T-helper 1 cell (primary cell): ENCODE measurements at regions not wholly inside any gene's neighbourhood (a gene's known extent, or its start where the extent isn't known, plus 50 kb on each side); places are given as distances from the start of the nearest gene placed in this dataset.

Experiments used
- DNase-seq, 5 donors: peaks; one replicate each; pipeline ENCODE4 v3.0.0-alpha.2; 2012 to 2020

GRCh38 chr10:21196822-21197395 is 299.8 kb upstream of the NEBL start:
- no peak for DNase-seq

- DNase-seq, result no peak
Observed at GRCh38 chr10:21195252-21195651, 298.1 kb upstream of the NEBL start.

GRCh38 chr10:21194510-21194993 is 297.4 kb upstream of the NEBL start:
- DNase-seq, result no peak

GRCh38 chr10:21193196-21193595 is 296.1 kb upstream of the NEBL start:
- no peak for DNase-seq

- DNase-seq, result no peak
Observed at GRCh38 chr10:21191512-21191911, 294.4 kb upstream of the NEBL start.

- DNase-seq, result no peak
Observed at GRCh38 chr10:21184984-21185383, 287.9 kb upstream of the NEBL start.

GRCh38 chr10:21184216-21184615 is 287.1 kb upstream of the NEBL start:
- no peak for DNase-seq

GRCh38 chr10:21183025-21183424 is 285.9 kb upstream of the NEBL start:
- no peak for DNase-seq

- no peak for DNase-seq
Observed at GRCh38 chr10:21181451-21181850, 284.3 kb upstream of the NEBL start.

- no peak for DNase-seq
Observed at GRCh38 chr10:21180604-21181003, 283.5 kb upstream of the NEBL start.

- no peak for DNase-seq
Observed at GRCh38 chr10:21176934-21177480, 279.9 kb upstream of the NEBL start.

GRCh38 chr10:21175797-21176196 is 278.7 kb upstream of the NEBL start:
- DNase-seq, result no peak

- no peak for DNase-seq
Observed at GRCh38 chr10:21174715-21175495, 277.8 kb upstream of the NEBL start.

- no peak for DNase-seq
Observed at GRCh38 chr10:21173802-21174714, 276.9 kb upstream of the NEBL start.

GRCh38 chr10:21172930-21173801 is 276.1 kb upstream of the NEBL start:
- no peak for DNase-seq

GRCh38 chr10:21172542-21172929 is 275.4 kb upstream of the NEBL start:
- no peak for DNase-seq

GRCh38 chr10:21171936-21172541 is 274.9 kb upstream of the NEBL start:
- no peak for DNase-seq

- no peak for DNase-seq
Observed at GRCh38 chr10:21171197-21171935, 274.3 kb upstream of the NEBL start.

- DNase-seq, result no peak
Observed at GRCh38 chr10:21170216-21170615, 273.1 kb upstream of the NEBL start.

GRCh38 chr10:21169271-21169670 is 272.2 kb upstream of the NEBL start:
- DNase-seq, result no peak
